ENCODE measurements at regions not wholly inside any gene's neighbourhood (a gene's known extent, or its start where the extent isn't known, plus 50 kb on each side); places are given as distances from the start of the nearest gene placed in this dataset.

DNA sequence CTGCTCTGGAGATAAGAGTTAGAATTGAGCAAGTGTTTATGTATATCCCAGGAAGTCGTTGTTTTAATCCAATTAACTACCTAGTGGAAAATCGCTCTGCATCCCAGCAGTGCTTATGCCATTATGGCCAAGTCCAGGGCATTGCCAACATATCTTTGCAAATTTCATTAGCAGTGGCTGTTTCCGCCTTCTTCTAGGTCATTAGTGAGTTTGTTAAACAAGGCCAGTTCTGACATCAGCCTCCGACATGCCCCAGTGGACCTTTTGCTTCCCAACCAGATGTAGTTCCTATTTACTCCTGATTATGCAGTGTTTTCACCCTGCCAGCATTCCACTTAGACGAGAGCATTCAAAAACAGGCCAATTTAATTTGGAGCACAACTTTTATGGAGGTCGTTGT is 106.8 kb upstream of the FAM78B start:
- H3K4me2 ChIP-seq (ENCODE audit: insufficient read depth, low read length): no peak overlapping the region
- peaks cover 3% of the 10 kb centered on the region for H3K9me3 ChIP-seq (replicated peaks; ENCODE audit: control insufficient read depth, insufficient read depth, low read length)
- H3K36me3 ChIP-seq (ENCODE audit: control insufficient read depth in 2 of 2, extremely low read depth in 1 of 2, insufficient read depth in 2 of 2, low read length in 2 of 2): no peaks in the 10 kb centered on the region
- CTCF ChIA-PET: no interaction called here
- no peak overlapping the region for H2AFZ ChIP-seq (ENCODE audit: low read depth, low read length)
- no peaks in the 10 kb centered on the region for H3K27me3 ChIP-seq (ENCODE audit: control insufficient read depth in 2 of 2, insufficient read depth in 2 of 2, low read length in 2 of 2)
- dilution Hi-C loops (cut with MboI; ENCODE audit: extremely low pct_ligation_motif_present, low sequenced_read_pairs): no loop called here
- H4K20me1 ChIP-seq (replicated peaks; ENCODE audit: control insufficient read depth, extremely low read depth, insufficient read depth, low read length): no peaks in the 10 kb centered on the region
- no peak for FAIRE-seq
- H3K27ac ChIP-seq (ENCODE audit: insufficient read depth, low read depth, low read length): no peak overlapping the region
- H3K79me2 ChIP-seq (ENCODE audit: control insufficient read depth, insufficient read depth, low read length): no peaks in the 10 kb centered on the region
- POLR2A ChIA-PET: no interaction called here
- DNase-seq (ENCODE audit: low read depth, low spot score): no peak
- no peaks in the 10 kb centered on the region for H3K9me1 ChIP-seq (replicated peaks; ENCODE audit: control insufficient read depth, extremely low read depth, insufficient read depth, low read length)
- H3K4me1 ChIP-seq (ENCODE audit: control insufficient read depth, extremely low read depth, insufficient read depth, low read length): no peaks in the 10 kb centered on the region
- no TSS peak for BruUV-seq (replicated peaks)
- H3K4me3 ChIP-seq (replicated peaks in 1 of 3; ENCODE audit: insufficient read depth in 1 of 3, low read depth in 1 of 3, low read length in 3 of 3): no peak overlapping the region
- no peak overlapping the region for H3K9ac ChIP-seq (replicated peaks; ENCODE audit: extremely low read depth, insufficient read depth, low read length)
- TF ChIP-seq, protein P1, sequence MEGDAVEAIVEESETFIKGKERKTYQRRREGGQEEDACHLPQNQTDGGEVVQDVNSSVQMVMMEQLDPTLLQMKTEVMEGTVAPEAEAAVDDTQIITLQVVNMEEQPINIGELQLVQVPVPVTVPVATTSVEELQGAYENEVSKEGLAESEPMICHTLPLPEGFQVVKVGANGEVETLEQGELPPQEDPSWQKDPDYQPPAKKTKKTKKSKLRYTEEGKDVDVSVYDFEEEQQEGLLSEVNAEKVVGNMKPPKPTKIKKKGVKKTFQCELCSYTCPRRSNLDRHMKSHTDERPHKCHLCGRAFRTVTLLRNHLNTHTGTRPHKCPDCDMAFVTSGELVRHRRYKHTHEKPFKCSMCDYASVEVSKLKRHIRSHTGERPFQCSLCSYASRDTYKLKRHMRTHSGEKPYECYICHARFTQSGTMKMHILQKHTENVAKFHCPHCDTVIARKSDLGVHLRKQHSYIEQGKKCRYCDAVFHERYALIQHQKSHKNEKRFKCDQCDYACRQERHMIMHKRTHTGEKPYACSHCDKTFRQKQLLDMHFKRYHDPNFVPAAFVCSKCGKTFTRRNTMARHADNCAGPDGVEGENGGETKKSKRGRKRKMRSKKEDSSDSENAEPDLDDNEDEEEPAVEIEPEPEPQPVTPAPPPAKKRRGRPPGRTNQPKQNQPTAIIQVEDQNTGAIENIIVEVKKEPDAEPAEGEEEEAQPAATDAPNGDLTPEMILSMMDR (IDR thresholded peaks at IDR 0.05; ENCODE audit: extremely low read depth in 1 of 2, insufficient read depth in 1 of 2, low read depth in 1 of 2, low read length in 2 of 2): no peak
- no peak for TF ChIP-seq GATA2 (IDR thresholded peaks at IDR 0.05; ENCODE audit: insufficient read depth, insufficient read length, low read depth, low read length)
- TF ChIP-seq, protein P2, sequence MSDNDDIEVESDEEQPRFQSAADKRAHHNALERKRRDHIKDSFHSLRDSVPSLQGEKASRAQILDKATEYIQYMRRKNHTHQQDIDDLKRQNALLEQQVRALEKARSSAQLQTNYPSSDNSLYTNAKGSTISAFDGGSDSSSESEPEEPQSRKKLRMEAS (IDR thresholded peaks at IDR 0.05; ENCODE audit: insufficient read depth, insufficient read length): no peak
- no peak for TF ChIP-seq MYC (IDR thresholded peaks at IDR 0.05; ENCODE audit: low read depth, low read length)
- no peak for TF ChIP-seq POLR2A (IDR thresholded peaks at IDR 0.05; ENCODE audit: low read depth, low read length)
- no peak for TF ChIP-seq JUN (IDR thresholded peaks at IDR 0.05; ENCODE audit: borderline replicate concordance, insufficient read depth, insufficient read length, low read depth)
- no peak for TF ChIP-seq FOS (IDR thresholded peaks at IDR 0.05; ENCODE audit: borderline replicate concordance, insufficient read depth, low read length)
- TF ChIP-seq POLR2AphosphoS5 (IDR thresholded peaks at IDR 0.05; ENCODE audit: insufficient read depth, low read depth, low read length): no peak
- TF ChIP-seq EZH2 (IDR thresholded peaks at IDR 0.05; ENCODE audit: borderline replicate concordance, low read depth, low read length, severe bottlenecking): no peak
- intact Hi-C loops (cut with micrococcal nuclease): no loop called here

All from endothelial cell of umbilical vein (primary cell).